ENCODE measurements at regions not wholly inside any gene's neighbourhood (a gene's known extent, or its start where the extent isn't known, plus 50 kb on each side); places are given as distances from the start of the nearest gene placed in this dataset.

- TF ChIP-seq CTCF (conservative IDR thresholded peaks at IDR 0.05; ENCODE audit: low read depth, low read length): no peak
- no peak for TF ChIP-seq EZH2 (IDR thresholded peaks at IDR 0.05; ENCODE audit: low read length, unreplicated experiment)
Observed at GRCh38 chr22:47724751-47725150, 962.3 kb downstream of the TBC1D22A start.

Data from PC-3 (cell line).